Ishikawa (cell line): ENCODE measurements at regions not wholly inside any gene's neighbourhood (a gene's known extent, or its start where the extent isn't known, plus 50 kb on each side); places are given as distances from the start of the nearest gene placed in this dataset.

Source experiments
- CEBPB ChIP-seq: IDR thresholded peaks from 2 replicates; pipeline ENCODE4 v1.6.1; 2012
- CREB1 ChIP-seq: IDR thresholded peaks from 2 replicates; pipeline ENCODE4 v1.6.1; 2012; ENCODE audit warnings: low read depth
- EGR1 ChIP-seq: IDR thresholded peaks from 2 replicates; pipeline ENCODE4 v1.6.1; 2012
- EP300 ChIP-seq: IDR thresholded peaks from 2 replicates; pipeline ENCODE4 v1.6.1; 2012; ENCODE audit warnings: borderline replicate concordance
- FOXM1 ChIP-seq: IDR thresholded peaks from 2 replicates; pipeline ENCODE4 v1.6.1; 2012; ENCODE audit warnings: low read depth, borderline replicate concordance
- MAX ChIP-seq: IDR thresholded peaks from 2 replicates; pipeline ENCODE4 v1.6.1; 2012
- NFIC ChIP-seq: IDR thresholded peaks from 2 replicates; pipeline ENCODE4 v1.6.1; 2012
- RAD21 ChIP-seq: IDR thresholded peaks from 2 replicates; pipeline ENCODE4 v1.6.1; 2012; ENCODE audit warnings: low read depth
- REST ChIP-seq: IDR thresholded peaks from 2 replicates; pipeline ENCODE4 v1.6.1; 2012; ENCODE audit warnings: low read depth, mild to moderate bottlenecking
- TAF1 ChIP-seq: IDR thresholded peaks from 2 replicates; pipeline ENCODE4 v1.6.1; 2012; ENCODE audit warnings: low read depth, mild to moderate bottlenecking
- TCF12 ChIP-seq: IDR thresholded peaks from 2 replicates; pipeline ENCODE4 v1.6.1; 2012; ENCODE audit warnings: low read depth
- TEAD4 ChIP-seq: IDR thresholded peaks from 2 replicates; pipeline ENCODE4 v1.6.1; 2012
- USF1 ChIP-seq: IDR thresholded peaks from 2 replicates; pipeline ENCODE4 v1.6.1; 2012
- YY1 ChIP-seq: IDR thresholded peaks from 2 replicates; pipeline ENCODE4 v1.6.1; 2012; ENCODE audit warnings: low read depth
- ZBTB7A ChIP-seq: IDR thresholded peaks from 2 replicates; pipeline ENCODE4 v1.6.1; 2012; ENCODE audit warnings: low read depth

GRCh38 chr18:7288544-7288943 is 57.7 kb downstream of the LRRC30 start:
- TF ChIP-seq USF1 (no peak), NFIC (no peak), TAF1 (no peak), RAD21 (no peak), CREB1 (no peak), EGR1 (no peak), YY1 (no peak), FOXM1 (no peak), REST (no peak), TCF12 (no peak), CEBPB (no peak), MAX (no peak), TEAD4 (no peak), ZBTB7A (no peak)

GRCh38 chr18:7290077-7290476 is 59.2 kb downstream of the LRRC30 start:
- no peak for TF ChIP-seq ZBTB7A
- no peak for TF ChIP-seq TAF1
- TF ChIP-seq EGR1 = no peak
- no peak for TF ChIP-seq TCF12
- TF ChIP-seq EP300 = no peak
- no peak for TF ChIP-seq CREB1
- no peak for TF ChIP-seq TEAD4
- TF ChIP-seq YY1 = no peak
- no peak for TF ChIP-seq CEBPB
- no peak for TF ChIP-seq FOXM1
- no peak for TF ChIP-seq USF1
- no peak for TF ChIP-seq REST
- TF ChIP-seq NFIC = no peak
- TF ChIP-seq MAX = no peak
- no peak for TF ChIP-seq RAD21

GRCh38 chr18:7291046-7291445 is 60.2 kb downstream of the LRRC30 start:
- TF ChIP-seq CREB1 (no peak), CEBPB (no peak), NFIC (no peak), TCF12 (no peak), ZBTB7A (no peak), EP300 (no peak), REST (no peak)

- TF ChIP-seq FOXM1 (no peak), YY1 (no peak), TAF1 (no peak), USF1 (no peak), NFIC (no peak), REST (no peak), RAD21 (no peak), CREB1 (no peak)
Observed at GRCh38 chr18:7298149-7298548, 67.3 kb downstream of the LRRC30 start.
